BE2C (cell line): ENCODE measurements at regions not wholly inside any gene's neighbourhood (a gene's known extent, or its start where the extent isn't known, plus 50 kb on each side); places are given as distances from the start of the nearest gene placed in this dataset.
"Not testable (repeated sequence)": the region's sequence is repeated elsewhere in the genome, so short reads cannot be mapped to it uniquely, and the experiment has no call there.

ENCODE experiments used
- DNase-seq: peaks from one replicate; pipeline ENCODE4 v3.0.0-alpha.2; 2020
- H3K27me3 ChIP-seq: fragments of 250-450 bp; sonication (Bioruptor Pico); 2 replicates; pipeline ENCODE4 v1.5.1; 2020; ENCODE audit warnings: mild to moderate bottlenecking
- H3K36me3 ChIP-seq: fragments of 250-450 bp; sonication (Bioruptor Pico); 2 replicates; pipeline ENCODE4 v1.5.1; 2020; ENCODE audit warnings: mild to moderate bottlenecking
- H3K4me1 ChIP-seq: fragments of 250-450 bp; sonication (Bioruptor Pico); 2 replicates; pipeline ENCODE4 v1.5.1; 2020
- H3K4me3 ChIP-seq: 2 replicates; pipeline ENCODE4 v1.5.1; 2011; ENCODE audit warnings: low read depth, low read length
- H3K9me3 ChIP-seq: fragments of 250-450 bp; sonication (Bioruptor Pico); 2 replicates; pipeline ENCODE4 v1.5.1; 2020
- CTCF ChIP-seq: IDR thresholded peaks from 2 replicates; pipeline ENCODE4 v1.5.1; 2012; ENCODE audit warnings: mild to moderate bottlenecking, low read depth, low read length

- DNase-seq, result no peak
- H3K27me3 ChIP-seq, result no peaks in the 10 kb centered on the region
- TF ChIP-seq CTCF, result no peak
- H3K36me3 ChIP-seq, result no peaks in the 10 kb centered on the region
- no peak overlapping the region for H3K4me3 ChIP-seq
- no peaks in the 10 kb centered on the region for H3K4me1 ChIP-seq
- no peaks in the 10 kb centered on the region for H3K9me3 ChIP-seq
These were observed 248.4 kb upstream of the MEIS1 start for GRCh38 chr2:66186537-66186936.

GRCh38 chr2:66185497-66186054 lies 249.3 kb upstream of the MEIS1 start:
- H3K27me3 ChIP-seq, result no peaks in the 10 kb centered on the region
- H3K36me3 ChIP-seq, result no peaks in the 10 kb centered on the region
- no peak overlapping the region for H3K4me3 ChIP-seq
- H3K4me1 ChIP-seq, result no peaks in the 10 kb centered on the region
- DNase-seq, result no peak
- H3K9me3 ChIP-seq, result no peaks in the 10 kb centered on the region
- no peak for TF ChIP-seq CTCF

GRCh38 chr2:66177128-66177796 lies 257.7 kb upstream of the MEIS1 start:
- DNase-seq, H3K27me3 ChIP-seq, H3K36me3 ChIP-seq, H3K9me3 ChIP-seq, H3K4me3 ChIP-seq, H3K4me1 ChIP-seq: not testable (repeated sequence)

GRCh38 chr2:66174491-66174890 lies 260.4 kb upstream of the MEIS1 start:
- no peaks in the 10 kb centered on the region for H3K36me3 ChIP-seq
- DNase-seq, result no peak
- no peak for TF ChIP-seq CTCF
- H3K4me3 ChIP-seq, result no peak overlapping the region
- no peaks in the 10 kb centered on the region for H3K9me3 ChIP-seq
- H3K4me1 ChIP-seq, result no peaks in the 10 kb centered on the region
- no peaks in the 10 kb centered on the region for H3K27me3 ChIP-seq

GRCh38 chr2:66173645-66174044 lies 261.3 kb upstream of the MEIS1 start:
- Histone ChIP-seq H3K4me1 (no peaks in the 10 kb centered on the region), H3K27me3 (no peaks in the 10 kb centered on the region), H3K4me3 (no peak overlapping the region), H3K36me3 (no peaks in the 10 kb centered on the region), H3K9me3 (no peaks in the 10 kb centered on the region)
- no peak for DNase-seq
- no peak for TF ChIP-seq CTCF

GRCh38 chr2:66171530-66171929 lies 263.4 kb upstream of the MEIS1 start:
- Histone ChIP-seq H3K4me1 (no peaks in the 10 kb centered on the region), H3K4me3 (no peak overlapping the region), H3K27me3 (no peaks in the 10 kb centered on the region), H3K9me3 (no peaks in the 10 kb centered on the region), H3K36me3 (no peaks in the 10 kb centered on the region)
- TF ChIP-seq CTCF, result no peak
- no peak for DNase-seq
